HG02610 (cell line): ENCODE measurements at regions not wholly inside any gene's neighbourhood (a gene's known extent, or its start where the extent isn't known, plus 50 kb on each side); places are given as distances from the start of the nearest gene placed in this dataset.
A peak's percentile ranks its signal among the peaks of the same experiment; 100 is the strongest.
"Not testable (repeated sequence)": the region's sequence is repeated elsewhere in the genome, so short reads cannot be mapped to it uniquely, and the experiment has no call there.

Experiments
- ATAC-seq: cut with Tn5 transposase; IDR thresholded peaks from one replicate; pipeline ENCODE4 v1.9.1; 2021; ENCODE audit warnings: mild to moderate bottlenecking, moderate library complexity; ENCODE audit not compliant: unreplicated experiment

- no peak for ATAC-seq
Observed at GRCh38 chr16:17989255-17989654, 347.3 kb downstream of the NPIPA8 start.

- ATAC-seq = no peak
Observed at GRCh38 chr16:17988839-17989238, 347.7 kb downstream of the NPIPA8 start.

- ATAC-seq = no peak
Observed at GRCh38 chr16:17986991-17987390, 349.5 kb downstream of the NPIPA8 start.

DNA sequence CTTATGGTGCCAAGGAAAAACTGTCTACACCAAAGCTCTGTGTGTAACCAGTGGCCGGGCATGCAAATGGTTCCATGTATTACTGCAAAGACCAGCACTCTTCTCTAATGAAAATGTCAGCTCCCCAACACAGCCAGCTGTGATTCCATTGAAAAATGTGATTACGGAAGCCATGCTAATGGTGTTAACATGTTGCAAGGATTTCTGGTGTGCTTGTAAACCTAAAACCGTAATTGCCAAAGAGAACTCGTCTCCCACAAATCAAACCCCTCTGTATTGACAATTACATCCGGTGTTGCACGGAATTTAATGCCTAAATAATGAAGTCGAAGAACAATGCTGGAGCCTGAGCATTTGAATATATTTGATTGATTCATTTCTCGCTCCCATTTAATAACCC lies 351.7 kb downstream of the NPIPA8 start:
- ATAC-seq = no peak

DNA sequence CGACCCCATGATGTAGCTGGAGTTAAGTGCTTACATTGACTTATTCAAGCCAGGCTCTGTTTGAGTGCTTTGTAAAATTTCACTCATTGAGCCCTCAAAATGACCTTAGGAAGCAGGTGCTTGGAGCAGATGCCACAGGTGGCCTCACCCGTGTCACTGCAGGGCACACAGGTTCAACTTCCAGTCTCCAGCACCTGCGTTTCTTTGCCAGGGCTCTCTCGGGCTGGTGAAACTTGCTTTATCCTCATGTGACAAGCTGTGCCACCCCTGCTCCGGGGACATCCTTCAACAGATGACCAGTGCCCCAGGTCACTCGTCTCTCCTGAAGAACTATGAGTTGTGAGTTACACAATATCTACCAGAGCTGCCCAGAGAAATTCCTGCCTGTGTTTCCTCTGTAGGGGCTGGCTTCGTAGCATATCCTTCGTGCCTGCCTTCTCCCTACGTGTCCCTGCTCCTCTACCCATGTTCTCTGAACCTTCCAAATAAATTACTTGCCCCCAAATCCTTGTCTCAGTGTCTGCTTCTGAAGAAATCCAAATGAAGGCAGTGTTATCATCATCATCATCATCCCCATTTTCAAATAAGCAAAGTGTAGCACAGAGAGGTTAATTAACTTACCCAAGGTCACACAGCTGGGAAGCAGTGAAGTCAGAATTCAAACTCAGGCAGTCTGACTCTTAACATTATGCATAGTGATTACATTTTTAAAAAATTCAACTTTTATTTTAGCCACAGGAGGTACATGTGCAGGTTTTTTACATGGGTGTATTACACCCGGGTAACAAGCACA lies 352.5 kb downstream of the NPIPA8 start:
- no peak for ATAC-seq

GRCh38 chr16:17983114-17983513 lies 353.4 kb downstream of the NPIPA8 start:
- ATAC-seq = no peak

DNA sequence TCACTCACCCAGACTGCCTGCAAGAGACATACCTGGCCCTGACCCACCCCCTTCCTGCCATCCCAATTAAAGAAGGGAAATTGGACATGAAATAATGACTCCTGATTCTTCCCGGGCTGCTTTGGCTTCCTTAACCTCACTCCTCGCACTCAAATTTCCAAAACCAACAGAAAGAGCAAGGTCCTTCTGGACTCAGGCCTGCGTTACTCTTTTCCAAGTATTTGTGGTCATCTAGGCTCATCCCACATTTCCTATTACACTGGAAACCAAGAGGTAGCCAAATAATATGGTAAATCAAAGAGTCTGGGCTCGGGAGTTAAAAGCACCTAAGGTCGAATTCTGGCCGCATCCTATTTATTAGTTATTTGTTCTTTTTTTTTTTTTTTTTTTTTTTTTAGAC lies 359.3 kb downstream of the NPIPA8 start:
- ATAC-seq = no peak

DNA sequence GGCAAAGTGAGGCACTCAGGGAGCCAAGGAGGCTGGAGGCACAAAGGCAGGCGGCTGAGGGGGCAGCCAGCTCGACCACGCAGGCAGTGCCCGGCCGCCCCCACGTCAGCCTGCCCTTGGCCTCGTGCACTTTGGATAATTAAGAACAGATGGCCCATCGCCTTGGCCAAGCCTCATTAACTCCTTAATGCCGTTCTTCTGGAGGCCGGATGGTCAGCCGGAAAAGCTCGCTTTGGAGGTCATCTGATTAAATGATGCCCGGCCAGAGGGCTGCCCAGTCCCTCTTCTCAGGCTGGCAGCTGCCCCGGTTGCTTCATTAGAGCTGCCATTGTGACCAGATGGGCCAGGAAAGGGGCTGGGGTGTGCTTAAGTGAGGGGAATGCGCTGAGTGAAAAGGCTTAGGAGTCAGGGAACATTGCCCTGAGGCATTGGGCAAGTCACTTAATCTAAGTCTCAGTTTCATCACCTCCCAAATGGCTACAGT lies 364.0 kb downstream of the NPIPA8 start:
- no peak for ATAC-seq

GRCh38 chr16:17970816-17971331 lies 365.7 kb downstream of the NPIPA8 start:
- no peak for ATAC-seq

GRCh38 chr16:17970157-17970765 lies 366.3 kb downstream of the NPIPA8 start:
- ATAC-seq = no peak

DNA sequence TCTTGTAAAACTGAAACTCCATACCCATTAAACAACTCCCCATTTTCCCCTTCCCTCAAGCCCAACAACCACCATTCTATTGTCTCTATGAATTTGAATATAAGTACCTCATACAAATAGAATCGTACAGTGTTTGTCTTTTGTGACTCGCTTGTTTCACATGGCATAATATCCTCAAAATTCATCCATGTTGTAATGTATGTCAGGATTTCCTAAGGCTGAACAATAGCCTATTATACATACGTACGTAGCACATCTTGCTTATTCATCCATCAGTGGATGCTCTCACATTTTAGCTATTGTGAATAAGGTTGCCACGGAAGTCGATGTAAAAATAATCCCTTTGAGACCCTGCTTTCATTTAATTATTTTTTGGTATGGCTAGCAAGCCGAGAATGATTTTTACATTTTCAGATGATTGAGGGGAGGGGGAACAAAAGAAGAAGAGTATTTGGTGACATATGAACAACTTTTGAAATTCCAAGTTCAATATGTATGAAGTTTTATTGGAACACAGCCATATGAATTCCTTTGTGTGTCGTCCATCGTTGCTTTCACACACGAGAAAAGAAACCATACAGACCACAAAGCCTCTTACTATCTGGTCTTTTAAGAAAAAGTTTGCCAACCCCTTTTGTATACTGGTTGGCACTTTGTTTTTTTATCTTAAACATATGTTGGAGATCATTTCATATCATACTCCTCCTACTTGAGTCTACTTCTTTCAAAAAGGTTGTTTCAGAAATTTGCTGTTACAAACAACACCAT lies 371.2 kb downstream of the NPIPA8 start:
- no peak for ATAC-seq

- no peak for ATAC-seq
Observed at GRCh38 chr16:17964196-17964595, 372.3 kb downstream of the NPIPA8 start.

GRCh38 chr16:17963185-17963836 lies 373.2 kb downstream of the NPIPA8 start:
- ATAC-seq = peak; percentile 44

GRCh38 chr16:17962726-17963125 lies 373.8 kb downstream of the NPIPA8 start:
- ATAC-seq = no peak

DNA sequence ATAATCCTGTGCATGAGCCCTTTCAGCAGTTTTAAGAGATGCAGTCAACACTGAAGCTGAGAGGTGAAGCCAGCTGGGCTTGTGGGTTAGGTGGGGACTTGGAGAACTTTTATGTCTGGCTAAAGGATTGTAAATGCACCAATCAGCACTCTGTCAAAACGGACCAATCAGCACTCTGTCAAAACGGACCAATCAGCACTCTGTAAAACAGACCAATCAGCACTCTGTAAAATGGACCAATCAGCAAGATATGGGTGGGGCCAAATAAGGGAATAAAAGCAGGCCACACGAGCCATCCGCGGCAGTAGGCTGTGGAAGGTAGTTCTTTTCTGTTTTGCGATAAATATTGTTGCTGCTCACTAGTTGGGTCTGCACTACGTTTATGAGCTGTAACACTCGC lies 374.7 kb downstream of the NPIPA8 start:
- ATAC-seq = not testable (repeated sequence)

- ATAC-seq = no peak
Observed at GRCh38 chr16:17951378-17951777, 385.2 kb downstream of the NPIPA8 start.

DNA sequence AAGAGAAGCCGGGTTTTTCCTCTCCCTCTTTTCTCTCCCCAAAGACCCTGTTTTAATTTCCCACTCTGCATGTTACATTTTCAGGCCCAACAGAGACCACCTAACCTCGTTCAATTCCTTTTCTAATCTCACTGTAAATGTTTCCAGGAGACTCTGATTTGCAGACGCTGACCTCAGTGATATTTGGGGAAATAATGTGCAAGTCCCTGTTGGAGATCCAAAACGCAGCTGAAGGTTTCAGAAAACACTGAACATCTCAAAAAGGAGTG lies 386.6 kb downstream of the NPIPA8 start:
- no peak for ATAC-seq

DNA sequence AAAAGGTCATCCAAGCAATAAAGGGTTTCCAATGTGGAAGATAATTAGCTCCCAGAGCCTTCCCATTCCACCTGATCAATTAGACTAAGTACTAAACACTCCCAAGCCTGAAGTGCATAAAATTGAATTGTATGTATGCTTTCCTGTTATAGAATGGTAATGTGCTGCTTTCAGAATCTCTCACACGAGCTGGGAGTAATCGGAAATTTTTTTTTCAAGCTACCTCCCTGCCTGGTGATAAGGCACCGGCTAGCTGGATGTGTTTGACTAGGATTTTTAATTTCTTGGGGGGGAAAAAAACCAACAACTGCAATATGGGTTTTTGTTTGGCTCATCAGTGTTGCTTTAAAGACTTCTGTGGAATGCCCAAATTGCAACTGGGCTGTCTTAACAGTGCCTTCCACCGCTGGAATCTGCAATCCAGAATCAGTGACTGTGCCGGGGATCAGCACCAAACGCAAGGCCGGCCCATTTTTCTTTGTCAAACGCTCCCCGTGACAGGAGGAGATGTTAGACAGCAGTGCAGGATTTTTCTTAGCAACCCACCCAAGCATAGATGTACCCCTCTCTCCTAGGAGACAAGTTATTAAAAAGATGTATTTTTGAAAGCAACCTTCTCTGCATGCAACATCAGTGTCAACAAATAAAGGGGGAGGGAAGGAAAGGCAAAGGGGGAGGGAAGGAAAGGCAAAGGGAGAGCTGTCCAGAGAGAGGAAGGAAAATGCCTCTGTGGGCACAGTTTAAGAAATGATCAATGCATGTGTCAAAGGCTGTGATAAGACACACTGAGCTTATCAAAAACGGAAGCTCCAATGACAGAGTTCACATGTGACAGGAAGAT lies 387.2 kb downstream of the NPIPA8 start:
- no peak for ATAC-seq

- no peak for ATAC-seq
Observed at GRCh38 chr16:17947637-17948036, 388.9 kb downstream of the NPIPA8 start.

- ATAC-seq = no peak
Observed at GRCh38 chr16:17947165-17947564, 389.4 kb downstream of the NPIPA8 start.
